Lung (tissue), 11 donors: ENCODE measurements at regions not wholly inside any gene's neighbourhood (a gene's known extent, or its start where the extent isn't known, plus 50 kb on each side); places are given as distances from the start of the nearest gene placed in this dataset.
A peak's percentile ranks its signal among the peaks of the same experiment; 100 is the strongest.

Source experiments
- ATAC-seq: fragments of 200-7000 bp; cut with Tn5 transposase; one replicate; pipeline ENCODE4 v1.9.1; 2020; ENCODE audit warnings: moderate number of reproducible peaks; ENCODE audit not compliant: insufficient read depth, low FRiP score
- DNase-seq, 3 donors: peaks; one replicate each; pipeline ENCODE4 v3.0.0-alpha.2; 2013 to 2017
- H3K27ac ChIP-seq, 2 donors: one replicate each; pipeline ENCODE4 v1.5.1; 2013; ENCODE audit warnings: mild to moderate bottlenecking in 2 of 2, moderate library complexity in 2 of 2, control low read depth in 1 of 2, inconsistent platforms in 1 of 2, low read depth in 1 of 2, low read length in 1 of 2
- H3K27me3 ChIP-seq, 3 donors: one replicate each; pipeline ENCODE4 v1.5.1; 2013; ENCODE audit warnings: low read length in 2 of 3; ENCODE audit not compliant: control insufficient read depth in 3 of 3, insufficient read depth in 3 of 3
- H3K36me3 ChIP-seq, 4 donors: one replicate each; pipeline ENCODE4 v1.5.1; 2013; ENCODE audit warnings: low read length in 4 of 4, mild to moderate bottlenecking in 1 of 4, moderate library complexity in 1 of 4; ENCODE audit not compliant: control insufficient read depth in 4 of 4, insufficient read depth in 4 of 4
- H3K4me1 ChIP-seq, 5 donors: one replicate each; pipeline ENCODE4 v1.5.1; 2013; ENCODE audit warnings: low read length in 5 of 5, mild to moderate bottlenecking in 2 of 5, moderate library complexity in 1 of 5; ENCODE audit not compliant: control insufficient read depth in 5 of 5, insufficient read depth in 5 of 5
- H3K4me3 ChIP-seq: one replicate; pipeline ENCODE4 v1.5.1; 2013; ENCODE audit warnings: mild to moderate bottlenecking, control low read depth, moderate library complexity
- H3K9ac ChIP-seq, 2 donors: one replicate each; pipeline ENCODE4 v1.5.1; 2013; ENCODE audit warnings: low read length in 2 of 2, control low read depth in 1 of 2; ENCODE audit not compliant: insufficient read depth in 1 of 2
- H3K9me3 ChIP-seq, 4 donors: one replicate each; pipeline ENCODE4 v1.5.1; 2013; ENCODE audit warnings: low read length in 3 of 4, mild to moderate bottlenecking in 1 of 4, moderate library complexity in 1 of 4; ENCODE audit not compliant: control insufficient read depth in 4 of 4, insufficient read depth in 3 of 4
- CTCF ChIP-seq: IDR thresholded peaks from 2 replicates; pipeline ENCODE4 v1.5.1; 2012; ENCODE audit warnings: mild to moderate bottlenecking; ENCODE audit errors: control extremely low read depth, extremely low read depth
- WGBS, 2 donors: extraction: QIAGEN DNeasy Blood & Tissue Kit; methylation state at CpG; one replicate each; pipeline ENCODE4 v1.1.7; 2013; 5-methylcytosine and 5-hydroxymethylcytosine counted together
- donor health status: control.
- donor health status: control.
- donor health status: Bipolar disorder and iron deficiency.
- donor health status: healthy.
- donor health status: DM: yes; HTN: yes; CAD: no.

- H3K9ac ChIP-seq = no peak overlapping the region
- peaks cover 0 to 26% (median 0%) of the 10 kb centered on the region in 5 donors for H3K4me1 ChIP-seq
- ATAC-seq = no peak
- no peak for TF ChIP-seq CTCF
- H3K4me3 ChIP-seq = no peak overlapping the region
- H3K27ac ChIP-seq = no peak overlapping the region
- peaks cover 0 to 39% (median 17%) of the 10 kb centered on the region in 3 donors for H3K27me3 ChIP-seq
- 87 to 92% methylated on average over 8 of the region's 8 CpGs for WGBS, 2 donors
- no peaks in the 10 kb centered on the region for H3K36me3 ChIP-seq
- peaks cover 0 to 5% (median 0%) of the 10 kb centered on the region in 4 donors for H3K9me3 ChIP-seq
- peak; percentile 47 to 61 (median 56) for DNase-seq
Measured at GRCh38 chr5:135251093-135251492, 147.9 kb downstream of the MACROH2A1 start.

- Histone ChIP-seq H3K4me1 (peaks cover 0 to 26% (median 3%) of the 10 kb centered on the region in 5 donors), H3K27ac (no peak overlapping the region), H3K9ac (no peak overlapping the region), H3K9me3 (peaks cover 0 to 5% (median 0%) of the 10 kb centered on the region in 4 donors), H3K27me3 (peaks cover 0 to 43% (median 14%) of the 10 kb centered on the region in 3 donors), H3K4me3 (no peak overlapping the region), H3K36me3 (no peaks in the 10 kb centered on the region)
- ATAC-seq (no peak), DNase-seq (peak in 2 of 3 donors; percentile 80 to 88)
- no peak for TF ChIP-seq CTCF
- 77 to 87% methylated on average over 4 of the region's 4 CpGs for WGBS, 2 donors
Measured at GRCh38 chr5:135250671-135251070, 148.4 kb downstream of the MACROH2A1 start.

GRCh38 chr5:135249658-135250057 lies 149.4 kb downstream of the MACROH2A1 start:
- TF ChIP-seq CTCF = no peak
- DNase-seq (peak in 1 of 3 donors; percentile 5), ATAC-seq (no peak)
- H3K27me3 ChIP-seq = peaks cover 0 to 43% (median 14%) of the 10 kb centered on the region in 3 donors
- H3K9ac ChIP-seq = no peak overlapping the region
- no peak overlapping the region for H3K4me3 ChIP-seq
- no peak overlapping the region for H3K27ac ChIP-seq
- peaks cover 0 to 5% (median 0%) of the 10 kb centered on the region in 4 donors for H3K9me3 ChIP-seq
- no peaks in the 10 kb centered on the region for H3K36me3 ChIP-seq
- peaks cover 0 to 28% (median 4%) of the 10 kb centered on the region in 5 donors for H3K4me1 ChIP-seq
- WGBS, 2 donors = 90 to 96% methylated on average over 5 of the region's 5 CpGs

GRCh38 chr5:135248801-135249231 lies 150.2 kb downstream of the MACROH2A1 start:
- no peak overlapping the region for H3K9ac ChIP-seq
- H3K4me3 ChIP-seq = no peak overlapping the region
- DNase-seq = peak in 1 of 3 donors; percentile 7
- ATAC-seq = no peak
- no peak overlapping the region for H3K27ac ChIP-seq
- peaks cover 0 to 3% (median 0%) of the 10 kb centered on the region in 4 donors for H3K9me3 ChIP-seq
- H3K27me3 ChIP-seq = peaks cover 0 to 35% (median 10%) of the 10 kb centered on the region in 3 donors
- no peak for TF ChIP-seq CTCF
- H3K4me1 ChIP-seq = peaks cover 0 to 36% (median 4%) of the 10 kb centered on the region in 5 donors
- no peaks in the 10 kb centered on the region for H3K36me3 ChIP-seq
- 84 to 86% methylated on average over 8 of the region's 8 CpGs for WGBS, 2 donors
